Pancreas (tissue), 10 donors: ENCODE measurements at regions not wholly inside any gene's neighbourhood (a gene's known extent, or its start where the extent isn't known, plus 50 kb on each side); places are given as distances from the start of the nearest gene placed in this dataset.

Source experiments
- ATAC-seq, 4 donors: fragments of 200-7000 bp; cut with Tn5 transposase; one replicate each; pipeline versions ENCODE4 v1.8.0 to v1.9.1; 2020; ENCODE audit warnings: mild to moderate bottlenecking in 4 of 4, moderate library complexity in 4 of 4
- DNase-seq, 6 donors: peaks; one replicate each; pipeline ENCODE4 v3.0.0-alpha.2; 2020
- FAIRE-seq: peaks from 2 replicates; lab custom pipeline; 2012; peaks lifted over from hg19 to GRCh38; lab: Jason Lieb, UNC
- H3K27ac ChIP-seq, 4 donors: fragments of 200-600 bp; sonication (generic); 1 replicate in 3 of 4; 2 replicates in 1 of 4; pipeline versions ENCODE4 v1.5.0 to v1.8.0; 2020
- H3K27me3 ChIP-seq, 4 donors: fragments of 200-600 bp; one replicate each; pipeline ENCODE4 v1.8.0; 2021
- H3K36me3 ChIP-seq, 3 donors: fragments of 200-600 bp; sonication (generic) in 1 of 3; one replicate each; pipeline versions ENCODE4 v1.5.0 to v1.8.0; 2020 to 2021
- H3K4me1 ChIP-seq, 3 donors: fragments of 200-600 bp; one replicate each; pipeline ENCODE4 v1.8.0; 2021
- H3K4me3 ChIP-seq, 4 donors: fragments of 200-600 bp; sonication (generic) in 2 of 4; one replicate each; pipeline versions ENCODE4 v1.5.0 to v1.8.0; 2020 to 2021
- H3K9me3 ChIP-seq, 4 donors: fragments of 200-600 bp; one replicate each; pipeline ENCODE4 v1.8.0; 2021
- CTCF ChIP-seq, 4 donors: fragments of 200-600 bp; sonication (generic) in 3 of 4; IDR thresholded peaks; one replicate each; pipeline versions ENCODE4 v1.5.0 to v1.8.0; 2021; ENCODE audit warnings: antibody characterized with exemption in 4 of 4
- WGBS, 2 donors: extraction: QIAGEN DNeasy Blood & Tissue Kit; methylation state at CpG; one replicate each; pipeline ENCODE4 v1.1.7; 2013; 5-methylcytosine and 5-hydroxymethylcytosine counted together
- intact Hi-C, 3 donors: fragments of 100-400 bp; cut with DNase I; formaldehyde crosslinking; loops; one replicate each; pipeline versions ENCODE4 v1.11.1 to v1.14.2; 2022
- donor health status: healthy with polysubstance abuse.
- donor health status: DM: no; HTN: no; CAD: no; lungs with moderate emphysema.
- donor health status: DM: no; HTN: no; CAD: no.
- donor health status: control.
- donor health status: control.
- donor health status: Bipolar disorder and iron deficiency.
- donor health status: DM: yes; HTN: yes; CAD: no.
- donor health status: DM: no; HTN: no; CAD: no.
- donor health status: DM: no; HTN: no; CAD: no.
- donor health status: DM: yes; HTN: yes; CAD: no.

GRCh38 chr16:11425140-11425539, 79.9 kb downstream of the RMI2 start:
- ATAC-seq (no peak), DNase-seq (no peak), FAIRE-seq (no peak)
- Histone ChIP-seq H3K9me3 (no peaks in the 10 kb centered on the region), H3K4me3 (no peak overlapping the region), H3K4me1 (no peaks in the 10 kb centered on the region), H3K27me3 (no peaks in the 10 kb centered on the region), H3K27ac (no peak overlapping the region), H3K36me3 (no peaks in the 10 kb centered on the region)
- WGBS, 2 donors: 82 to 86% methylated on average over 14 of the region's 14 CpGs
- intact Hi-C loops: no loop called here
- no peak for TF ChIP-seq CTCF (IDR thresholded peaks at IDR 0.05)

DNA sequence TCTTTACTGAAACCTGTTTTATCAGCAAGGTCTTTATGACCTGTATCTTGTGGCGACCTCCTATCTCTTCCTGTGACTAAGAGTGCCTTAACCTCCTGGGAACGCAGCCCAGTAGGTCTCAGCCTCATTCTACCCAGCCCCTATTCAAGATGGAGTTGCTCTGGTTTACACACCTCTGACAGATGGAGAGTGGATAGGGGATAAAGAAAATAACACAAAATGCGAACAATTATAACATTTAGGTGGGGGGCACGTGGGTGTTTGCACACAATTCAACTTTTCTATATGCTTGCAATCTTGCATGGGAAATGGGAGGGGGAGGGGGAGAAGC, 83.3 kb downstream of the RMI2 start:
- WGBS, 2 donors: 61 to 72% methylated on average over 4 of the region's 4 CpGs
- intact Hi-C loops: no loop called here
- no peak for FAIRE-seq
- DNase-seq: no peak
- no peak for ATAC-seq
- Histone ChIP-seq H3K4me3 (no peak overlapping the region), H3K36me3 (no peaks in the 10 kb centered on the region), H3K4me1 (no peaks in the 10 kb centered on the region), H3K27me3 (no peaks in the 10 kb centered on the region), H3K9me3 (no peaks in the 10 kb centered on the region), H3K27ac (no peak overlapping the region)
- no peak for TF ChIP-seq CTCF (IDR thresholded peaks at IDR 0.05)

DNA sequence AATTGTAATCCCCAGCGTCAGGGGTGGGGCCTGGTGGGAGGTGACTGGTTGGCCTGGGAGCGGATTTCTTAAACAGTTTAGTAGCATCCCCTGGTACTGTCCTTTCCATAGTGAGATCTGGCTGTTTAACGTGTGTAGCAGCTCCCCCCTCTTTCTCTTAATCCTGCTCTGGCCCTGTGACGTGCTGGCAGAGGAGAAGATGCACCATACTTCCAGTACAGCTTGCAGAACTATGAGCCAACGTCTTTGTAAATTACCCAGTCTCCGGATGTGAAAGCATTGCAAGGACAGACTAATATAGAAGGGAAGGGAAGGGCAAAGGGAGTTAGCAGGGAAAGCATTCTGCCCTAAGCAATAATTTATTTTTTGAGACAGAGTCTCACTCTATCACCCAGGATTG, 83.9 kb downstream of the RMI2 start:
- Histone ChIP-seq H3K9me3 (no peaks in the 10 kb centered on the region), H3K27me3 (no peaks in the 10 kb centered on the region), H3K36me3 (no peaks in the 10 kb centered on the region), H3K4me1 (no peaks in the 10 kb centered on the region), H3K27ac (no peak overlapping the region), H3K4me3 (no peak overlapping the region)
- FAIRE-seq: no peak
- no peak for ATAC-seq
- WGBS, 2 donors: 66 to 74% methylated on average over 6 of the region's 6 CpGs
- DNase-seq: no peak
- intact Hi-C loops: no loop called here
- TF ChIP-seq CTCF (IDR thresholded peaks at IDR 0.05): no peak

DNA sequence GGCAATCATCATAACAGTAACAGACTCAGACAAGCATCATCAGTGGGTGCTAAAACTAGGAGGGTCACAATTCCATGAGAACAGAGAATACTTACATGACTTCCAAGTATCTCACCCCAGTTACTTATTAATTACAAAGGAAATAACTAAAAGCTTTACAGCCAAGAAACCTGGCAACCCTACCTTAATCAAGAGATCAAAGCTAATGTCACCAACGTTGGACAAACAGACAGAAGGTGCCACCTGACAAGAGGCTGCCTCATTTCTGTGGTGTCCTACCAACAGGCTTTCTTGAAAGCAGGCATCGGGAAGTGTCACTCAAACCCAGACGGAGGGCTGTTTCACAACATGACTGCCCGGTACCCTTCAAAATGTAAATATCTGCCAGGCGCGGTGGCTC, 84.6 kb downstream of the RMI2 start:
- Histone ChIP-seq H3K4me1 (no peaks in the 10 kb centered on the region), H3K4me3 (no peak overlapping the region), H3K27ac (peak overlapping the region in 1 of 4 donors; percentile 27), H3K9me3 (no peaks in the 10 kb centered on the region), H3K27me3 (no peaks in the 10 kb centered on the region), H3K36me3 (no peaks in the 10 kb centered on the region)
- intact Hi-C loops: no loop called here
- no peak for TF ChIP-seq CTCF (IDR thresholded peaks at IDR 0.05)
- peak in 2 of 6 donors; percentile 14 to 22 for DNase-seq
- WGBS, 2 donors: 9 to 12% methylated on average over 6 of the region's 6 CpGs
- ATAC-seq: peak; percentile 69 to 93 (median 86)
- no peak for FAIRE-seq

GRCh38 chr16:11430601-11431317, 85.5 kb downstream of the RMI2 start:
- 61 to 69% methylated on average over 11 of the region's 11 CpGs for WGBS, 2 donors
- intact Hi-C loops: no loop called here
- ATAC-seq (no peak), DNase-seq (no peak), FAIRE-seq (no peak)
- Histone ChIP-seq H3K4me1 (no peaks in the 10 kb centered on the region), H3K36me3 (no peaks in the 10 kb centered on the region), H3K4me3 (no peak overlapping the region), H3K27ac (no peak overlapping the region), H3K9me3 (no peaks in the 10 kb centered on the region), H3K27me3 (no peaks in the 10 kb centered on the region)
- no peak for TF ChIP-seq CTCF (IDR thresholded peaks at IDR 0.05)
